Ishikawa (cell line): ENCODE measurements at regions not wholly inside any gene's neighbourhood (a gene's known extent, or its start where the extent isn't known, plus 50 kb on each side); places are given as distances from the start of the nearest gene placed in this dataset.

Source experiments
- CEBPB ChIP-seq: IDR thresholded peaks from 2 replicates; pipeline ENCODE4 v1.6.1; 2012
- CREB1 ChIP-seq: IDR thresholded peaks from 2 replicates; pipeline ENCODE4 v1.6.1; 2012; ENCODE audit warnings: low read depth
- MAX ChIP-seq: IDR thresholded peaks from 2 replicates; pipeline ENCODE4 v1.6.1; 2012
- TAF1 ChIP-seq: IDR thresholded peaks from 2 replicates; pipeline ENCODE4 v1.6.1; 2012; ENCODE audit warnings: low read depth, mild to moderate bottlenecking
- TEAD4 ChIP-seq: IDR thresholded peaks from 2 replicates; pipeline ENCODE4 v1.6.1; 2012
- TF ChIP-seq, protein P1 (sequence below): IDR thresholded peaks from 2 replicates; pipeline ENCODE4 v1.6.1; 2012; ENCODE audit warnings: low read depth, mild to moderate bottlenecking

DNA sequence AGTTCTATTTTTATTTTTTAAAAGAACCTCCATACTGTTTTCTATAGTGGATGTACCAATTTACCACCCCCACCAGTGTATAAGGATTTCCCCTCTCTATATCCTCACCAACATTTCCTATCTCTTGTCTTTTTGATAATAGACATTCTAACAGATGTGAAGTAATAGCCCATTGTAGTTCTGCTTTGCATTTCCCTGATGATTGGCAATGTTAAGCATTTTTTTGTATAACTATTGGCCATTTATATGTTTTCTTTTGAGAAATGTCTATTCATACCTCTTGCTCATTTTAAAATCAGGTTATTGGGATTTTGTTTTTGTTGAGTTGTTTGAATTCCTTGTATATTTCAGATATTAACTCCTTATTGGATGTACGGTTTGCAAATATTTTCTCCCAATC is 251.1 kb upstream of the HTR2C start:
- no peak for TF ChIP-seq CREB1
- no peak for TF ChIP-seq CEBPB
- TF ChIP-seq TEAD4, result no peak
- TF ChIP-seq TAF1, result no peak
- no peak for TF ChIP-seq MAX
- TF ChIP-seq, protein P1, sequence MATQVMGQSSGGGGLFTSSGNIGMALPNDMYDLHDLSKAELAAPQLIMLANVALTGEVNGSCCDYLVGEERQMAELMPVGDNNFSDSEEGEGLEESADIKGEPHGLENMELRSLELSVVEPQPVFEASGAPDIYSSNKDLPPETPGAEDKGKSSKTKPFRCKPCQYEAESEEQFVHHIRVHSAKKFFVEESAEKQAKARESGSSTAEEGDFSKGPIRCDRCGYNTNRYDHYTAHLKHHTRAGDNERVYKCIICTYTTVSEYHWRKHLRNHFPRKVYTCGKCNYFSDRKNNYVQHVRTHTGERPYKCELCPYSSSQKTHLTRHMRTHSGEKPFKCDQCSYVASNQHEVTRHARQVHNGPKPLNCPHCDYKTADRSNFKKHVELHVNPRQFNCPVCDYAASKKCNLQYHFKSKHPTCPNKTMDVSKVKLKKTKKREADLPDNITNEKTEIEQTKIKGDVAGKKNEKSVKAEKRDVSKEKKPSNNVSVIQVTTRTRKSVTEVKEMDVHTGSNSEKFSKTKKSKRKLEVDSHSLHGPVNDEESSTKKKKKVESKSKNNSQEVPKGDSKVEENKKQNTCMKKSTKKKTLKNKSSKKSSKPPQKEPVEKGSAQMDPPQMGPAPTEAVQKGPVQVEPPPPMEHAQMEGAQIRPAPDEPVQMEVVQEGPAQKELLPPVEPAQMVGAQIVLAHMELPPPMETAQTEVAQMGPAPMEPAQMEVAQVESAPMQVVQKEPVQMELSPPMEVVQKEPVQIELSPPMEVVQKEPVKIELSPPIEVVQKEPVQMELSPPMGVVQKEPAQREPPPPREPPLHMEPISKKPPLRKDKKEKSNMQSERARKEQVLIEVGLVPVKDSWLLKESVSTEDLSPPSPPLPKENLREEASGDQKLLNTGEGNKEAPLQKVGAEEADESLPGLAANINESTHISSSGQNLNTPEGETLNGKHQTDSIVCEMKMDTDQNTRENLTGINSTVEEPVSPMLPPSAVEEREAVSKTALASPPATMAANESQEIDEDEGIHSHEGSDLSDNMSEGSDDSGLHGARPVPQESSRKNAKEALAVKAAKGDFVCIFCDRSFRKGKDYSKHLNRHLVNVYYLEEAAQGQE, result no peak
